Small intestine (tissue), 7 donors: ENCODE measurements at regions not wholly inside any gene's neighbourhood (a gene's known extent, or its start where the extent isn't known, plus 50 kb on each side); places are given as distances from the start of the nearest gene placed in this dataset.
A peak's percentile ranks its signal among the peaks of the same experiment; 100 is the strongest.

Source experiments
- DNase-seq, 2 donors: peaks; one replicate each; pipeline versions ENCODE4 v3.0.0 to v3.0.0-alpha.2; 2013
- FAIRE-seq: peaks from 2 replicates; lab custom pipeline; 2012; peaks lifted over from hg19 to GRCh38; lab: Jason Lieb, UNC
- H3K27ac ChIP-seq, 3 donors: one replicate each; pipeline ENCODE4 v1.5.1; 2013; ENCODE audit warnings: low read length in 2 of 3, mild to moderate bottlenecking in 2 of 3, control low read depth in 1 of 3, inconsistent platforms in 1 of 3, low read depth in 1 of 3, moderate library complexity in 1 of 3
- H3K27me3 ChIP-seq, 3 donors: one replicate each; pipeline ENCODE4 v1.6.1; 2013; ENCODE audit warnings: low read length in 3 of 3, inconsistent platforms in 1 of 3; ENCODE audit not compliant: control insufficient read depth in 3 of 3, insufficient read depth in 3 of 3
- H3K36me3 ChIP-seq, 3 donors: one replicate each; pipeline ENCODE4 v1.6.1; 2013; ENCODE audit warnings: low read length in 3 of 3, inconsistent platforms in 1 of 3, low read depth in 1 of 3, mild to moderate bottlenecking in 1 of 3, moderate library complexity in 1 of 3; ENCODE audit not compliant: control insufficient read depth in 3 of 3, insufficient read depth in 2 of 3
- H3K4me1 ChIP-seq, 3 donors: one replicate each; pipeline ENCODE4 v1.6.1; 2013; ENCODE audit warnings: low read length in 2 of 3, inconsistent platforms in 1 of 3, low read depth in 1 of 3, mild to moderate bottlenecking in 1 of 3, moderate library complexity in 1 of 3; ENCODE audit not compliant: control insufficient read depth in 3 of 3, insufficient read depth in 2 of 3
- H3K4me3 ChIP-seq, 3 donors: one replicate each; pipeline ENCODE4 v1.5.1; 2013; ENCODE audit warnings: low read length in 3 of 3, control low read depth in 1 of 3, inconsistent platforms in 1 of 3, low read depth in 1 of 3, mild to moderate bottlenecking in 1 of 3, moderate library complexity in 1 of 3
- H3K9me3 ChIP-seq, 2 donors: one replicate each; pipeline ENCODE4 v1.6.1; 2013; ENCODE audit warnings: low read depth in 1 of 2, low read length in 1 of 2; ENCODE audit not compliant: control insufficient read depth in 2 of 2, insufficient read depth in 1 of 2
- WGBS, 3 donors: extraction: QIAGEN DNeasy Blood & Tissue Kit; methylation state at CpG; one replicate each; pipeline ENCODE4 v1.1.7; 2013; 5-methylcytosine and 5-hydroxymethylcytosine counted together
- donor health status: healthy with polysubstance abuse.
- donor health status: control.
- donor health status: control.
- donor health status: Bipolar disorder and iron deficiency.
- donor health status: healthy.

DNA sequence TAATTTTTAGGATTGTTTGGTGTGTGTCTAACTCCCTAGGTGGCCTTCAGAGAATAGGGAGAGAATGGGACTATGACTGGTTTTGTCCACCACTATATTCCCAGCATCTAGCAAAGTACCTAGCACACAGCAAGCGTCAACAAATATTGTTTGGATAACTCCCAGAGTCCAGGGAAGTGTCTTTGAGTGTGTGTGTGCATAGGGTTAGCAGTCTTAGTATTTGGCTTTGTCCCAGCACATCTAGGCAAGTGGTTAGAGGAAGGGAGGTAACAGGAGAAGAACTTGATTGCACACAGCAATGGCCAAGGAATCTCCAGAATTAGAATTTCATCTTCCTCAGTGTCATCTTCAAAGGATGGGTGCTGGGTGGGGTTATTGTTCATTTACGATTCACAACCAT is 385.4 kb upstream of the CDH5 start:
- no peaks in the 10 kb centered on the region for H3K4me1 ChIP-seq
- H3K27ac ChIP-seq: no peak overlapping the region
- DNase-seq (no peak), FAIRE-seq (no peak)
- H3K36me3 ChIP-seq: no peaks in the 10 kb centered on the region
- H3K9me3 ChIP-seq: no peaks in the 10 kb centered on the region
- WGBS, 3 donors: 57 to 75% (median 64%) methylated on average over 2 of the region's 2 CpGs
- H3K27me3 ChIP-seq: no peaks in the 10 kb centered on the region
- no peak overlapping the region for H3K4me3 ChIP-seq

DNA sequence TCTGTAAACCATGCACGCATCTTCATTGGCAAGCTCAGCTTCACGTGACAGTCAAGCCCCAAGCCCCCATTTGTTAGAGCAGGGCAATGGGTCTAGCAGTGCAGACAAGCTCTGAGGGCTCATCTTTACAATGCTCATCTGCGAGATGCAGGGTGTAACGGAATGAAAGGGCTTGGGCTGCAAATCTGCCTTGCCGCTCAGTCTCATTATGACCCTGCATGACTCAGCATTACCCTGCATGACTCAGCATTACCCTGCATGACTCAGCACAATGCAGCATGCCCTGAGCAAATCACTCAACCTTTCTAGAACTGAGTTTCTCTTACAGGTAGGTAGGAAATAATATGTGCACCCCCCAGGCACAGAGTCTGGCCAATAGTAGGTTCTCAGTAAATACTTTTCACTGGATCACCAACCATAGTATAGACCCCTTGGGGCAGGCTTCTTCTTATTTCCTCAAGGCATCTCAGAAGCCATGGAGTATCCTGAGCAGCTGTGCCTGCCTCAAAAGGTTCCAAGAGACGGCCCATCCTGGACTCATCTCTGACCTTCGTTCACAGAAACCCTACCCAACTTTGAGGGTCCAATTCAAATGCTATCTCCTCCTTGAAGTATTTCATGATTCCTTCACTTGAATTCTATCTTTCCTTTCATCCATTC is 391.3 kb upstream of the CDH5 start:
- no peak for DNase-seq
- FAIRE-seq: no peak
- Histone ChIP-seq H3K27me3 (no peaks in the 10 kb centered on the region), H3K9me3 (no peaks in the 10 kb centered on the region), H3K27ac (no peak overlapping the region), H3K36me3 (no peaks in the 10 kb centered on the region), H3K4me1 (no peaks in the 10 kb centered on the region), H3K4me3 (no peak overlapping the region)
- WGBS, 3 donors: 63 to 89% (median 88%) methylated on average over 7 of the region's 7 CpGs

DNA sequence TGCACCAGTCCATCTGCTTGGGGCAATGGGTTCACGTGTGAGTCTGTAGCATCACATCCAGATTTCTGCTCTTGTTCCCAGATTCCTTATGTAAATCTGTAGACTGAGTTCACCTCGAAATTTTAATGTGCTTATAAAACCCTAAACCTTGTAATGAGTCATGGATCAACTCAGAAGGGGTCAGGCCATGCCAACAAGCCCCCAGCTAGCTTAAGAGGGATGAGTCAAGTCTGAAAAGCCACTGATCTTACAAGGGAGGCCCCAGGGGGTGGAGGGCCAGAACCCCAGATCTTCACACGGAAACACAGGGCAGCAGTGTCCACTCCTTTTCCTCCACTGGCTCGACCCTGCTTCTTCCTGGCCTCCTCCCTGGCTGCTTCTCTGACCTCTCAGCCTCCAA is 399.1 kb upstream of the CDH5 start:
- no peak for DNase-seq
- no peak overlapping the region for H3K4me3 ChIP-seq
- no peak for FAIRE-seq
- no peaks in the 10 kb centered on the region for H3K27me3 ChIP-seq
- WGBS, 3 donors: 53 to 71% (median 56%) methylated on average over 4 of the region's 4 CpGs
- H3K27ac ChIP-seq: no peak overlapping the region
- no peaks in the 10 kb centered on the region for H3K4me1 ChIP-seq
- H3K9me3 ChIP-seq: no peaks in the 10 kb centered on the region
- H3K36me3 ChIP-seq: no peaks in the 10 kb centered on the region

DNA sequence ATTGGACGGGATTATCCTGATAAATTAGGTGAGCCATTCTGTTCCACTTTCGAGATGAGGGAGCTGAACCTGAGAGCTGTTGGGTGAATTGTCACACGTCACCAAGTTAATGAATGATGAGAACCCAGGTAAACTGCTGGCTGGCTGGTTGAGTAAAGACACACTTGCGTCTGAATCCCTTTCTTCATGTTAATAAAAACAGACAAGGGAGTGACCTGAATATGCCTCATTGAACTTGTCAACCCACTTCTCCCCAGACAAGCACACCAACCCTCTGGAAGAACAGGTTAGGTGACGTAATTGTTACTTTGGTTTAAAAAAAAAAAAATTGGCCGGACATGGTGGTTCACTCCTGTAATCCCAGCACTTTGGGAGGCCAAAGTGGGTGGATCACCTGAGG is 400.9 kb upstream of the CDH5 start:
- 26 to 66% (median 30%) methylated on average over 6 of the region's 6 CpGs for WGBS, 3 donors
- Histone ChIP-seq H3K4me3 (no peak overlapping the region), H3K36me3 (no peaks in the 10 kb centered on the region), H3K27ac (no peak overlapping the region), H3K4me1 (no peaks in the 10 kb centered on the region), H3K27me3 (no peaks in the 10 kb centered on the region), H3K9me3 (no peaks in the 10 kb centered on the region)
- FAIRE-seq: no peak
- peak in 1 of 2 donors; percentile 17 for DNase-seq

DNA sequence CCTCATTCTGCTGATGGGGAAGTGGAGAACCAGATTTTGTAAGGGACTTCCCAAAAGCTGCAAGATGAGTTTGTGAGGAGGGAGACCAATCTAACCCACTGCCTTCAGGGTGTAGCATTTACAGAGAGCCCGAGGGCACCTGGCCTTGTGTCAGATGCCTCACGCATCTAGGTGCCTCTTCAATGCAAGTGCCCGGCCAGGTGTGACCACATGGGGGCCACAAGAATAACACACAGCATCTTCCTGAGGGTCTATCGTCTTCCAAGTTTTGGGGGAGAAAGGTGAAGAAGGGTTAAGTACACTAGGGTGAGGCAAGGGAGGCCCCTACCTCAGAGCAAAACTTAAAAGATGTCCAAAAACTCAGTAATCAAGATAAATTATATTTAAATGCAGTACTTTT is 401.7 kb upstream of the CDH5 start:
- H3K27ac ChIP-seq: no peak overlapping the region
- no peak overlapping the region for H3K4me3 ChIP-seq
- DNase-seq (no peak), FAIRE-seq (no peak)
- WGBS, 3 donors: 53 to 76% (median 68%) methylated on average over 4 of the region's 4 CpGs
- no peaks in the 10 kb centered on the region for H3K27me3 ChIP-seq
- no peaks in the 10 kb centered on the region for H3K9me3 ChIP-seq
- no peaks in the 10 kb centered on the region for H3K36me3 ChIP-seq
- H3K4me1 ChIP-seq: no peaks in the 10 kb centered on the region

DNA sequence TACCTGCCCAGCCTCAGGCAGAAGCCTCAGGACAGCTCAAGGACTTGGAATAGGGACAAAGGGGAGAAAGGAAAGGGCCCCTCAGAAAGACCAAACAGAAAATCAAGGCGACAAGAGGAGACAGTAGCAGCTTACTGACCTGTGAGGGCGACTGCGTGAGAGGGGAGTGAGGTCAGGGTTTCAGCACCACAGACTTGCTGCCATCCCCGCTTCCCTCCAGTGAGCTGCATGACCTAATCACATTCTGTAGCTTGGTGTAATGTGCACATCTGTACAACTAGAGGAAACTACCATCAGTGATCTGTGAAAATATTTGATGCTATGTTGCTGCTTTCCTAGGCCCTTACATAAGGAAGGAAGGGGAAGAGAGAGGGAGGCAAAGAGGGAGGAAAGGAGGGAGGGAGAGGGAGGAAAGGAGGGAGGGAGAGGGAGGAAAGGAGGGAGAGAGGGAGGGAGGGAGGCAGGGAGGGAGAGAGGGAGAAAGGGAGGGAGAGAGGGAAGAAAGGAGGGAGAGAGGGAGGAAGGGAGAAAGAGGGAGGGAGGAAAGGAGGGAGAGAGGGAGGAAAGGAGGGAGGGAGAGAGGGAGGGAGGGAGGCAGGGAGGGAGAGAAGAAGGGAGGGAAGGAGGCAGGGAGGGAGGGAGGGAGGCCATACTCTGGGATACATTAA is 404.9 kb upstream of the CDH5 start:
- no peaks in the 10 kb centered on the region for H3K27me3 ChIP-seq
- WGBS, 3 donors: 58 to 66% (median 59%) methylated on average over 4 of the region's 4 CpGs

DNA sequence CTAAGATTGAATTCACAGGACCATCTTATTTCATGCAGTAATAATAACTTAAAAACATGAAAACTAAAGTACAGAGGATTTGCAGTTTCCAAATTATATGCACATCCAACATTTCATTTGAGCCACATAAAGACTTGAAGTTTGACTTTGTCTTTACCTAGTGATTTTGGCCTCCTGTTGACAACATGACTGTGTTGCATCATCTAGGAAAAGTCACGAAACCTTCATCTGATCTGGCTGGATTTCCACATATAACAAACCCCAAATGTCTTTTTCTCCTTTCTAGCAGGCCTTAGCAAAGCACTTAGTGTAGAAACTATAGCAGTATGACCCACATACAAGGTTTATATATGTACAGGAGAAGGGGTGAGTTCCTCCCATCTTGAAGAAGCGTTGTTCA is 406.5 kb upstream of the CDH5 start:
- no peak for FAIRE-seq
- H3K27ac ChIP-seq: no peak overlapping the region
- no peaks in the 10 kb centered on the region for H3K36me3 ChIP-seq

More for the DNA sequence above, 404.9 kb upstream of the CDH5 start:
- no peak overlapping the region for H3K27ac ChIP-seq
- no peaks in the 10 kb centered on the region for H3K4me1 ChIP-seq
- no peak overlapping the region for H3K4me3 ChIP-seq
- no peaks in the 10 kb centered on the region for H3K9me3 ChIP-seq
- DNase-seq (no peak), FAIRE-seq (no peak)
- H3K36me3 ChIP-seq: no peaks in the 10 kb centered on the region

DNA sequence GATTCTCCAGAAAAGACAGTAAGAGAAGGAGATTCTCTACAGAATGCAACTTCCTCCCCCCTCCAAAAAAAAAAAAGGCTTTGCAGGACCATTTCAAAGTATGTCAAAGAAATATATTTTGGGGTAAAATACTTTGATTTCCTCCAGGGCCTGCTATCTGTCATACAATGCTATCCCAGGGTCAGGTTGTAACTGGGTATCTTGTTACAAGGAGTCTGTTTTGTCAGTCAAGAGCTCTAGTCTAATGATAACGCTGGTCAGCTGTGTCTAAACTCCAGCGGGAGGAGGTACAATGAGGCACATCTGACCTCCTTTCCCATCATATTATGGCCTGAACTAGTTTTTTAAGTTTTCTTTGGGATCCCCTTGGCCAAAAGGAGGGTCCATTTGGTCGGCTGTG is 408.4 kb upstream of the CDH5 start:
- Histone ChIP-seq H3K4me1 (no peaks in the 10 kb centered on the region), H3K27me3 (no peaks in the 10 kb centered on the region), H3K4me3 (no peak overlapping the region), H3K36me3 (no peaks in the 10 kb centered on the region), H3K27ac (no peak overlapping the region), H3K9me3 (no peaks in the 10 kb centered on the region)
- DNase-seq (no peak), FAIRE-seq (no peak)
- WGBS, 3 donors: 18 to 50% (median 35%) methylated on average over 3 of the region's 3 CpGs

More for the DNA sequence above, 406.5 kb upstream of the CDH5 start:
- Histone ChIP-seq H3K4me1 (no peaks in the 10 kb centered on the region), H3K4me3 (no peak overlapping the region), H3K9me3 (no peaks in the 10 kb centered on the region), H3K27me3 (no peaks in the 10 kb centered on the region)
- no peak for DNase-seq
- WGBS, 3 donors: 62 to 78% (median 76%) methylated on average over 2 of the region's 2 CpGs
